NCI-H1930 (cell line): ENCODE measurements at regions not wholly inside any gene's neighbourhood (a gene's known extent, or its start where the extent isn't known, plus 50 kb on each side); places are given as distances from the start of the nearest gene placed in this dataset.
A peak's percentile ranks its signal among the peaks of the same experiment; 100 is the strongest.

ENCODE experiments used
- DNase-seq, 2 experiments: peaks; one replicate each; lab custom pipeline; 2025; lab: John Stamatoyannopoulos, UW

DNA sequence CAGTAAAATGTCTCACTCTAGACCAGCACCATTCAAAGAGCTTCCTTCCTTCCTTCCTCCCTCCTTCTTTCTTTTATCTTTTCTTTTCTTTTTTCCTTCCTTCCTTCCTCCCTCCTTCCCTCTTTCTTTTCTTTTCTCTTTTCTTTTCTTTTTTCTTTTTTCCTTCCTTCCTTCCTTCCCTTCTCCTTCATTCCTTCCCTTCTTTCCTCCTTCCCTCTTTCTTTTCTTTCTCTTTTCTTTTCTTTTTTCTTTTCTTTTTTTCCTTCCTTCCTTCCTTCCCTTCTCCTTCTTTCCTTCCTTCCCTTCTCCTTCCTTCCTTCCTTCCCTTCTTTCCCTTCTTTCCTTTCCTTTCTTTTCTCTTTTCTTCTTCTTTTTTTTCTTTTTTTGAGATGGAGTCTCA lies 985.1 kb downstream of the DSC3 start:
- DNase-seq, result no peak

DNA sequence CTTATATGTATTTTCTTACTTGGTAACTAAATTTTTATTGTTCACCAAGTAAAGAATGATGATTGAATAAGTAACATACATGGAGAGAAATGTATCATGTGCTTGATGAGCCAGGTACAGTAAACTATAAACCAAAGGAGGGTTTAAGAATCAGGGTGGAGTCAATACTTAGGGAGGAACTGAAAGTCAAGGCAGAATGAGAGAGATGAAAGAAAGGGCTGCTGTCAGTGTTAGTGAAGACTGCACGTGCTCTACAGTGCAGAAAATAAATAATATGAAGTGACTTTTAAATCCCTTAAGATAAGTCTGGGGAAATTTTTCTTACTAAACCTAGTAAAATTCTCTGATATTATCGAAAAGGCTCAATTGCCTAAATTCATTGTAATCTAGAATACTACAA lies 986.0 kb downstream of the DSC3 start:
- DNase-seq, result no peak

DNA sequence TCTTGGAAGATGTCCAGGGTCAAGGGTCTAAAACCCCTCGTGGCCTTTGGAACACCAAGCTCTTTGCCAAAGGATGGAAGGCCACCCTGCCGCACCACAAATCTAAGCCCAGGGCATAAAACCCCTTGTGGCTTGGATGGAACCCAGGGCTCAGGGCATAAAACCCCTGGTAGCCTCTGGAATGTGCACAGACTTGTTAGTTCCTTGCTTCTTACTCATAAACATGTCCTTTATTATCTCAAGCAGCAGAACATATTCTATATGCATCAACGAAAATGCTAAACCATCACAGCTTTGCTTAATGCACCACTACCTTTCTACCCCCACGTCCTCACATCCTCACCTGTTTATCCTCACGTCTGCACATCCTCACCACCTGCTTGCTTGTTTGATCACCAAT lies 998.0 kb downstream of the DSC3 start:
- no peak for DNase-seq

DNA sequence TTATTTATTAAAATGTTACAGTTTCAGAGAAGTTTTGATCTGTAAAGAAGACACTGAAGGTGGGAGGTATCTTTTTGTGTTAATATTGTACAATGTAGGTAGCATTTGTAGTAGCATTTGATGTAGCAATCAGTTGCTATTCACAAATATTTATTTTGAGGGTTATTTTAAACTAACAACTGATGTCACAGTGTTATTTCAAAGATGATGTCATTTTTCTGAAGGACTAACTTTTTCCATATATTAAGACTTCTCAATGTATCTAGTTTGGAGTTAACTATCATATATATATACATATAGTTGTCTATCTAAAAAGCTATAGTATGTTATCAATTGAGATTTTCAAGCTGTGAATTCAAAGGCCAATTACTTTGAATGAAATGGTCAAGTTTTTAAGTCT lies 1003.3 kb downstream of the DSC3 start:
- DNase-seq, result no peak

DNA sequence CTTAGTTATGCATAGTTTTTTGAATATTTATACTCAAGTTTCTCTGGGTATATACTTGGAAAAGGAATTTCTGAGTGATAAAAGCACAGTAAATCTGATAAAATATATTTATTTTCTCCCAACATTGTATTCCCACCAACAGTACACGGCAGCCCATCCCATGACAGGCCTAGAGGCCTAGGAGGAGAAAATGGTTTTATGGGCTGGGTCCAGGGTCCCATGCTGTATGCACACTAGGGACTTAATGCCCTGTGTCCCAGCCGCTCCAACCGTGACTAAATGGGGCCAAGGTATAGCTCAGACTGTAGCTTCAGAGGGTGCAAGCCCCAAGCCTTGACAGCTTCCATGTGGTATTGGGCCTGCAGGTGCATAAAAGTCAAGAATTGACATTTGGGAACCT lies 1007.7 kb downstream of the DSC3 start:
- no peak for DNase-seq

DNA sequence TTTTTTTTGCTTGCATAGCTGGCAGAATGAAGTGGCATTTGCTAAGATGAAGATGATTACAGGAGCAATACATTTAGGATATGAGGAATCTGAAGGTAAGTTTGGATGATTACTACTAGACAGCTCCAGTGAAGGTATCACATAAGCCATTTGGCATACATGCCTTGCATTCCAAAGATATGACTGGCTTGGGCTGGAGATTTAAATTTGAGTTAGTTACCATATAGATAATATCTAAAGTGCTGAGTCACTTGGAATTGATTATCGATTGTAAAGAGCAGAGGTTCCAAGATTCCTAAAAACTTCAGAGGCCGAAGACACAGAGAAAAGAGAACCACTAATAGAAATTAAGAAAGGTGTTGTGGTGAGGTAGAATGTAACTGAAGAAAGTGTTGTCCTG lies 1026.4 kb downstream of the DSC3 start:
- no peak for DNase-seq

DNA sequence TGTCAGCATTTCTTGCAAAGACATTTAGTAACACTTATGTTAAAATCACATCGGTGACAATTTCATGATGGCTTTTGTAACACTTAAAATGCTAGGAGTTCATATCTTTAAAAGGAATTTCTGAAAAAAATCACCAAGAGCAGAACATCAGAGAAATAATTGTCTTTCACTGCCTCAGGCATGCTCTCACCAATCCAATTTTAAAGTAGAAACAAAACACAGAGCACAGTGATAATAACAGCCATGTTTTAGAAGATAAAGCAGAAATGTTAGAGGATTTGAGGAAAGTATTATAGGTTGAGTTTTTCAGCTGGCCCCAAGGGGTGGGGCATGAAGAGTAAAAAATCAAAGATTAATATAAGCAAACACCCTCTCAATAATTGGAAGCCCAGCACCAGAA lies 1037.6 kb downstream of the DSC3 start:
- DNase-seq, result no peak

DNA sequence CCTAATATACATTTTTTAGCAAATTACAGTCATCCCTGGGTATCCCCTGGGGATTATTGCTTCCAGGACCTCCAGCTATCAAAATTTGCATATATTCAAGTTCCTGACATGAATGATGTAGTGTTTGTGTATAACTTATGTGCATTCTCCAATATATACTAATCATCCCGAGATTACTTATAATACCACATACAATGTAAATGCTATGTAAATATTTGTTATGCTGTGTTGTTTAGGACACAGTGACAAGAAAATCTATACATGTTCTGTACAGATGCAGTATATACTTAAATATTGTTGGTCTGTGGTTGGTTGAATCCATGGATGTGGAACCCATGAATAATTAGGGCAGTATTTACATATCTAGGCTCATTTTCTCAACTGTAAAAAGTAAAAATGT lies 1060.3 kb downstream of the DSC3 start:
- DNase-seq, result no peak

DNA sequence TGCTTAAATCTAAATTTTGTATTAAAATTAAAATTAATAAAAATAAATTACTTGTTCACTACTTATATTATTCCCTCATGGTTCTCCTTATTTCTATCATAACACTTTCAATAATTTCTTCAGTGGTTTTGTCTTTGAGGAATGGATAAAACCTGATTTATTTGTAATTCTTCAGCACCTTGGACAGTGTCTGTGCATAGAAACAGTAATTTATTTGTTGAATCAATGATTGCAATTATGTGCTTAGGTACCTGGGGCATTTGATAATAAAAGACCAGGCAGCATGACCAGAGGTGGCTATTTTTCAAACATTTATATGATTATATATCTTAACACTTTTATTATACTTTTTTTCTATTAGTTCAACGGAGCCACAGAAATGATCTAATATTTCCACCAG lies 1062.7 kb downstream of the DSC3 start:
- DNase-seq, result no peak

DNA sequence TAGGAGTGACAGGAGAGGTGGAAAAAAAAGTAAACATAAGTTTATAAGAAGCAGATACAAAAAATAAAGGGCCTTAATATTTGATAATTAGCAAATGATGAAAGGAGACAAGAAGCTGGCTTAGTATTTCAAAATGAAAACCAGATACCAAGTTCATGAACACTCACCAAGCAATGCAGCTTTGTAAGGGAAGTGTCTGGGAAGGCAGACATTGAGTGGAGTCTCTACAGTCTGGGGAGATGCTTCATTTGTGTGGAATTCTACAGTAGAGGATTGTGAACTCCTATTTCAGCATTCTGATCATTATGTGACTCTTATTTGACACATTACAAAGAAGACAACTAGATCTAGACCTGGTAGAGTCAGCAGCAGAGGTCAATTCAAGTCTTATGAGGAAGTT lies 1072.7 kb downstream of the DSC3 start:
- DNase-seq, result no peak

DNA sequence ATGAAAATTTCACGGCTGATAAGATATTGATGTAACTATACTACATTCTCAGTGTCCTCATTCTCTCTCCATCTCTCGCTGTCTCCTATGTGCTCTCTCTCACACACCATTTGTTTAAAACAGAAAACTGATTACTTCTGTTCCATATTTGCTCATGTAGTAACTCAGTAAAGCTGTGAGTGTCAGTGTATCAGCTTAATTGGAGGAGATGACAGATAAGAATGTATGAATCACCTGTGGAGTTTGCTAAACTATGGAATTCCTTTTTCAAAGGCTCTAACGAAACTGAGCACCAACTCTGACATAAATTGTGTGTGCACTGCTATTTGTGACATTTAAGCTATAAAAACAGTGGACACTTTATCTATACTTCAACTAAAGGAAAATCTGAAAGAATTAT lies 1080.0 kb downstream of the DSC3 start:
- DNase-seq, result no peak

DNA sequence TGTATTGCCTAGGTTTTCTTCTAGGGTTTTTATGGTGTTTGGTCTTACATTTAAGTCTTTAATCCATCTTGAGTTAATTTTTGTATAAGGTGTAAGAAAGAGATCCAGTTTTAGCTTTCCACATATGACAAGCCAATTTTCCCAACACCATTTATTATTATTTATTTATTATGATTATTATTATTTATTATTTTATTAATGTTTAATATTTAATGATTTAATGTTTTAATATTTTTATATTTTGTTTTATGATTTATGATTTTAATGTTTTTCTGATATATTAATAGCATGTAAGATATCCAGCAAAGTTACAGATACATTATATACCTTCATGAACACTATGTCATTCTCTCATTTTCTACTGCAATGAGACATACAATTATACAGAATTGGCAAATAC lies 1082.0 kb downstream of the DSC3 start:
- no peak for DNase-seq

DNA sequence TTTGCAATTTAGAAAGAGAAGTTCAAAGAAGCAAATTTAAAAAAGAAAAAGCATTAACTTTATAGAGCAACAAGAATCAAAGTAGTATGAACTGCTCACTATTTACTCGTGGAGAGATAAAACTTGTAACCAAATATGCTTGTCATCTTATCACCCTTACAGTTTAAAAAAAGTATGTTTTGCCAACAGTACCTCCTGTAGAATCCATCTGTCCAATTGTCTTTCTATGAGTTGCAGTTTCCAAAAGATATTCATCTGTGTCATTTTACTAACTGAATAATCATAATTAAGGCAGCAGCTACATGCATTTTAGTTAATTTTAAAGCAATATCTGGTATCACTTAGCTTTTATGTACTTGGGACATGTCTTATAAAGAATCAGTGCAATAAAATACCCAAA lies 1112.3 kb downstream of the DSC3 start:
- DNase-seq, result no peak

DNA sequence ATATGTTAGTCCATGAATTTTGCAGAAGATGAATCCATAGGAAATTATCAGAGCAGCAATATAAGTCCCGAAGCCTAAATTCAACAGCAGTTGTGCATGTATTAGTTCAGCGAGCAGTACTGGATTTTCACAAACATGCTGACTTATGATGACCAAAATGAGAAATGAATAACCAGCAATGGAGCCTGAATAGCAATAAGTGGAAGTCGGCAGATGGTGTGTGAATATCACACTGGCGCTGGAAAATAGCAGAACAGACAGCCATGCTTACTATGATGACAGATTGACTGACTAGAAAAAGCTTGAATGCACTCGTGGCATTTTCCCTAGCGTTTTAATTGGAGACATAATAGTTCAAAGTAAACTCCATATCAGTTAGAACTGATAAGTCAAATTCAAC lies 1114.5 kb downstream of the DSC3 start:
- no peak for DNase-seq

DNA sequence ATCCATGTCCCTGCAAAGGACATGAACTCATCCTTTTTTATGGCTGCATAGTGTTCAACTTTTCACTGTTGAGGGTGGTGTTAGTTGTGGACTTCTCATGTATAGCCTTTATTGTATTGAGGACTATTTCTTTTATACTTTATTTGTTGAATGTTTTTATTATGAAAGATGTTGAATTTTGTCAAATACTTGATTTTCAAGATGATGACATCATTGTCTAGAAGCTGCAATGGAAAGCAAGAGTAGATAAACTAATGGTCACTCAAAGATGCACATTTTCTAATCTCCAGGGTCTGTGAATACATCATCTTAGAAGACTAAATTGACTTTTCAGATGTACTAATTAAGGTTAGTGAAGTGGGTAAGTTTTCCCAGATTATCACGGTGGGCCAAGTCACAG lies 1117.0 kb downstream of the DSC3 start:
- no peak for DNase-seq

DNA sequence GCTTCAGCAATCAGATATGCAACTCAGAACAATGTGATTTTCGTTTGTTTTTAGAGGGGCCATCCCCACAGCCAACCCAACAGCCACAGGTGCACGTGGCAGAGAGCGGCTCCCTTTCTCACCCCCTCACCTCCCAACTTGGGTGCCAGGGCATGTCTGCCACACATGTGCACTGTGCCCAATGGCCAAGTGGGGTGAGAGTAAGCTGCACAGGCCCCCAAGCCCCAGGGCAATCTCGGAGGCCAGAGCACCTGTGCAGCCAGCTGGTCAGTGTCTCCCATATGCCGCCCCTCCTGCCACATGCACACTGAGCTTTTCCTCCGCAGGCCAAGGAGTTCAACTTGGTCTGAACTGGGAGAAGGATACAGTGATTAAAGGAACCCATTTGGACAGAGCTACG lies 1130.2 kb downstream of the DSC3 start:
- no peak for DNase-seq

DNA sequence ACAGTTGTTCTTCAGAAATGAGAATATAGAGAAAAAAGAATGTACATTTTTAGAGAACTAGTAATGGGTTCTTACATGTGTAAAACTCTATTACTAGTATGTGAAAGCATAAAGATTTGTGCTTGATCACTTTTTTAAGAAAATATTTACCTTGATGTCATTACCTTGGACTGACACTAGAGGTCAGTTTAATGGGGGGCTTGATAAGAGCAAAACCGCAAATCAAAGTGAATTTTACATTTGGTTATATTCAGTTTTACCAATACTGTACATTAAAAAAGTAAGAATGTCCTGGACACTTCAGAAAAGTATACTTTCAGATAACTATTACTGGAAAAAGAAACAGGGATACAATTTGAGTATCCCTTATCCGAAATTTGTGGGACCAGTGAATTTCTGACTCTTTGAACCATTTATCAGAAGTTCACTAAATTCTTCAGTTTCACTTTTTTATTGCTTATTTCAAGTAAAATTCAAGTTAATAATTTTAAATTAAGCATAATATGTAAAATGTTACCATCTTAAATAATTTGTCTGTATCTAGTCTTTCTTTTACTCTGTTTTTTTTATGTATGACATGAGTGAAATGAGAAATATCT lies 1149.5 kb downstream of the DSC3 start:
- no peak for DNase-seq

DNA sequence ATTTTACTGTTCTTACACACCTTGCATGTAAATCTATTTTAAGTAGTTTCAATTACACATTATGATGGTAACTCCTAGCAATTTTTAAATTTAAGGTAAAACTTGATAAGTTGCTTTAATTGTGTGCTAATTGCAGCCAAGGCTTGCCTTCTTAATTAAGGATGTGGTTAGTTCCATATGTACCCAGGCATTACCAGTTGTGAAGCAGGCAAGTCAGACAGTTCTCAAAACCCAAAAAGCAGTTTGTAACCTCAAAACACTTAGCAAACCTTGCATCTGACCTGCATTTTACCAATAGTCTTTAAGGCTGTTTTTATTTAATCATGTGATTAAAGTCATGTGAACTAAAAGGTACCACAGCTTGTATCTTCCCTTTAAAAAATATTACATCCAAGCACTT lies 1159.4 kb downstream of the DSC3 start:
- no peak for DNase-seq

DNA sequence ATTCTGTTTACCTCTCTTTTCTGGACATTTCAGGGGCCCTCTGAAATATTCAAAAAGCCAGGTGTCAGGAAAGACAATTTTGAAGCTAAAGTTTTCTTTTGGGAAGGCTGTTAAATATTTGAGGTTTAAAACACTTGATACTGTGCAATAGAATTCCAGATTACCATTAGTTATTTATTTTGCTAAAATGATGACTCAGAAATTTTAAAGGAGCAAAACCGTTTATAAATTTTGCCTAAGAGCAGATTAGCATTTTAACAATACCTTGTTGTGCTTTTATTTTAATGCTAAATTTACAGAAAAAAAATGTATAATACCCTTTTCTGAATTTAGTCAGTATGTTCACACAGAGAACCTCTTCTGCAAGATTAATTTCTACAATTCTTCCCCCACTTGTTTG lies 1159.9 kb downstream of the DSC3 start:
- no peak for DNase-seq

DNA sequence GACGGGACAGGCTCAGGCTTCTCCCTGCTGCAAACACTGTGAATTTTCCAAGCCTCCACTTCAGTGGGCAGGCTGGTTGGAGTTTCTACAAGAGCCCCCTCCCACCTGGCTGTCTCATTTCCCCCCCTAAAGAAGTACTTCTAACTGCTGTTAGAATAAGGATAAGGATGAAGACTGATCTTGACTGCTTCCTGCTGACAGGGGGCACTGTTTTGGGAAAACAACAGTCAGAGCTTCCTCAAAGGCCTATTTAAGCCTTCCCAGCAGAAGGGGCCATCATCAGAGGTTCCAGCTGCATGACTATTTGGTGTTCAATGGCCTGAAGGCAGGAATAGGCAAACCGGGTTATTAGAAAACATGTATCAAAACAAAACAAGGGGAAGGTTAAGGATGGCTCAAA lies 1162.8 kb downstream of the DSC3 start:
- DNase-seq, result no peak

DNA sequence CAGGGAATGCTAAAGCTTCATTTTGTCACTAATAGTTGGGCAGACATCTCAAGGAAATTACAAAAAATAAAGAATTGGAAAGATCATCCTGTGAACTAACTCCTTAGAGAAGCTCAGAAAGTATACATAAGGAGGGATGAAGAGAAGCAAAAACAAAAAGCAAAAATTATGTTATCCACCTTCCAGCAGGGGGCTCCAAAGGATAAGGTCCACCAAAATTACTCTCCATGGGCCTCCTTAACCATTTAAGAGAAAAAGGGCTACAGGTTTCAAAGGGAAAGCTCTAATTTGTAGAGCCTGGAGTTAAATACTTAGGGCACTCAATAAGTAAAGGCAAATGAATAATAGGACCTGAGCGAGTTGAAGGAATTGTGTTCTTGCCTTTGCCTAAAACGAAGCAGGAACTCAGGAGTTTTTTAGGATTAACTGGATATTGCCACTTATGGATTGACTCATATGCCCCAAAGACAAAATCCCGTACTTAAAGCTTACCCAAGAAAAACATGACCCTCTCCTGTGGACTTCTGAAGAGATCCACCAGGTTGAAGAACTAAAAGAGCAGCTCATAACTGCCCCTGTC lies 1167.9 kb downstream of the DSC3 start:
- peak in 1 of 2 experiments; percentile 27 for DNase-seq

DNA sequence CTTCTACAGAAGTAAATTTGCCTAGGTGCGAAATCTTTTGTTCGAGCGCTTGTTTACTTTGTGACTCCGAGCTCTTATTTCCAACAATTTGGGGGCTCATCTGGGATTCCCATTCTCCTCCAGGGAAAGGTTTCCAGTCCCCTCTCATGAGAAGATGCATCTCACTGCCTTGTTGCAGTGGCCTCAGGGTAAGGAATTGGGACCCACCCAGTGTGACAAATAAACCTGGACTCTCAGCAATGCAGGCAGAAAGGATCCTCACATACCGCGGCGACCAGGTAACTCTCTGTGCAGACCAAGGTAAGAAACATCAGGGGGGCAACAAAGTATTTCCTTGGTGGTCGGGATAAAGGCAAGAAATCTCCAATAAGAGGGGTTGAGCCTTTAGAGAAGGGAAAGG lies 1169.3 kb downstream of the DSC3 start:
- DNase-seq, result no peak

DNA sequence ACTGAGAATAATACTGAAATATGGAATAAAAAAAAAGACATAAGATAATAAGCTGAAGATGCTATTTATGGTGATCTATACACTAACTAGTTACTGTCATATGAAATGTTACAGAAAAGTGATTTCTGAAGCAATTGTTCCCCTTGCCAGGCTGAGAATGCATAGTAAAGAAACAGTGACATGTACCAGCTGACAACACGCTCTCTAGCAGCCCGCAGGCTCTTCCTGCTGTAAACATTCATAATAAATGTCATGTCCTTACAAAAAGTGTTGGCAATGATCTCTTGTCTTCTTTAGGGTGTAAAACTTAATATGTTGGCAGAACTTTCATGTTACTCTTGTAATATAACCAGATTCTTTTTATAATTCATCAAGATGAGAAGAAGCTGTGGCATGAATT lies 1171.3 kb downstream of the DSC3 start:
- no peak for DNase-seq

DNA sequence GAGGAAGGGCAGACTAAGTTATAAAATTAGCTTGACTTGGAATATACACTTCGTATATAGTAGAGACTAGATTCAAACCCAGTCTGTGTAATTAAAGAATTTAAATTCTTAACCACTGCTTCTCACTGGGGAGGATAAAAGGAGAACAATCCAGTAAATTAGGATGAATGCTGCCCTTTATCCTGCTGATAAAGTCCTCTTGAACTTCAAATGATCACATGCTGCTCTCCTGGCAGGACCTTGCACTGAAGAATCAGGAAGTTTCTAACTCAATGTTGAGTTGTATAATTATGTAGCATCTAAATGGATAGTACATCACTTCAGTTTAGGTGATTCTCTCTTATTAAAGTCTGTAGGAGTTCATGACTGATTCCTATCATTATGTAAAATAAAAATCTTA lies 1179.7 kb downstream of the DSC3 start:
- DNase-seq, result no peak

DNA sequence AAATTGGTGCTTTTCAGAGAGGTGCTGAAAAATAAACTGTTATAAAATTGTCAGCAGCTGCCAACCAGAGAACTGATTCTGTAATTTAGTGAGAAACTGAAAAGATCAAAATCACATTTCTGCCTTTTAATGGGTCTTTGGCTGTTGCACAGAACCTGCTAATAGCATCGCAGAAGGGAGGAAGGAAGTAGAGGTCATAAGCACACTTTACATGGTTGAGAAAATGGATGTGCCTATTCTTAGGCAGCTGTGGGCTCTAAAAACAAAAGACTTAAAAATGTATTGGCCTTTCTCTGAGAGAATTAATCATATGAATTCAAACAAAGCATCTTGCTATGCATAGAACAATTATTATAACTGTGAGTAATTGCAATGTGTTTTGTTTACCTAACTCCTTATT lies 1186.9 kb downstream of the DSC3 start:
- no peak for DNase-seq
